HepG2 (cell line): ENCODE measurements at regions not wholly inside any gene's neighbourhood (a gene's known extent, or its start where the extent isn't known, plus 50 kb on each side); places are given as distances from the start of the nearest gene placed in this dataset.

Source experiments
- ATAC-seq: fragments of 200-7000 bp; cut with Tn5 transposase; 3 replicates; pipeline ENCODE4 v1.9.1; 2020; ENCODE audit warnings: mild to moderate bottlenecking, moderate library complexity
- BruUV-seq: library from RNA; stranded (reverse); fragments of 400-500 nt; replicated peaks from 2 replicates; lab custom pipeline; 2021; lab: Mats Ljungman, UMichigan
- CTCF ChIA-PET: fragments of 300-600 bp; formaldehyde crosslinking; extraction: SDS; loops from one replicate; lab custom pipeline; 2021; ENCODE audit warnings: low total read pairs, inconsistent platforms, low intra/inter-chr PET ratio; lab: Yijun Ruan, JAX
- POLR2A ChIA-PET: fragments of 350-600 bp; sonication (Branson Sonifier 250); formaldehyde crosslinking; loops from one replicate; lab custom pipeline; 2020; ENCODE audit warnings: antibody characterized with exemption, inconsistent platforms; lab: Yijun Ruan, JAX
- DNase-seq: peaks from one replicate; pipeline ENCODE4 v3.0.0-alpha.2; 2015; ENCODE audit warnings: low spot score
- FAIRE-seq: peaks from 3 replicates; lab custom pipeline; 2011; peaks lifted over from hg19 to GRCh38; lab: Jason Lieb, UNC
- H2AFZ ChIP-seq: one replicate; pipeline ENCODE4 v1.6.1; 2011; ENCODE audit warnings: low read length, inconsistent platforms
- H3K27ac ChIP-seq: fragments of 300-600 bp; 3 replicates; pipeline ENCODE4 v1.8.0; 2011; ENCODE audit warnings: mixed run types, mild to moderate bottlenecking, mixed read lengths, low read length, inconsistent platforms; ENCODE audit not compliant: insufficient read depth; ENCODE audit errors: extremely low read length
- H3K27me3 ChIP-seq, 2 experiments: fragments of 200-600 bp in 1 of 2; 2 replicates in 1 of 2; 3 replicates in 1 of 2; pipeline versions ENCODE4 v1.6.0 to v1.8.0; 2011; ENCODE audit warnings: low read length in 2 of 2, mild to moderate bottlenecking in 2 of 2, moderate library complexity in 2 of 2, inconsistent platforms in 1 of 2; ENCODE audit not compliant: insufficient read depth in 2 of 2, control insufficient read depth in 1 of 2
- H3K36me3 ChIP-seq, 2 experiments: fragments of 200-600 bp in 1 of 2; replicated peaks in 1 of 2; 2 replicates in 1 of 2; 3 replicates in 1 of 2; pipeline versions ENCODE4 v1.5.1 to v1.8.0; 2011; ENCODE audit warnings: low read length in 2 of 2, inconsistent platforms in 1 of 2; ENCODE audit not compliant: insufficient read depth in 2 of 2, control insufficient read depth in 1 of 2
- H3K4me1 ChIP-seq: 2 replicates; pipeline ENCODE4 v1.5.1; 2012; ENCODE audit warnings: low read length, inconsistent platforms; ENCODE audit not compliant: insufficient read depth
- H3K4me2 ChIP-seq: 2 replicates; pipeline ENCODE4 v1.6.0; 2011; ENCODE audit warnings: low read depth, low read length, inconsistent platforms
- H3K4me3 ChIP-seq, 3 experiments: fragments of 200-600 bp in 1 of 3; sonication (generic), shearing (Covaris generic) in 1 of 3; replicated peaks in 1 of 3; 2 replicates each; pipeline ENCODE4 v1.5.1; 2011 to 2016; ENCODE audit warnings: low read length in 3 of 3, inconsistent platforms in 2 of 3, low read depth in 2 of 3, mild to moderate bottlenecking in 2 of 3, control low read depth in 1 of 3, mixed read lengths in 1 of 3; ENCODE audit not compliant: insufficient read depth in 1 of 3
- H3K79me2 ChIP-seq: one replicate; pipeline ENCODE4 v1.6.1; 2011; ENCODE audit warnings: low read length, inconsistent platforms; ENCODE audit not compliant: insufficient read depth
- H3K9ac ChIP-seq: 2 replicates; pipeline ENCODE4 v1.6.0; 2011; ENCODE audit warnings: mild to moderate bottlenecking, low read depth, low read length, inconsistent platforms; ENCODE audit not compliant: insufficient read depth
- H3K9me3 ChIP-seq: 2 replicates; pipeline ENCODE4 v1.5.1; 2012; ENCODE audit warnings: mild to moderate bottlenecking, low read length
- H4K20me1 ChIP-seq: 2 replicates; pipeline ENCODE4 v1.6.0; 2011; ENCODE audit warnings: inconsistent platforms, mild to moderate bottlenecking, low read length, moderate library complexity; ENCODE audit not compliant: insufficient read depth
- EP300 ChIP-seq, 3 experiments: sonication (generic) in 1 of 3; formaldehyde crosslinking in 1 of 3; IDR thresholded peaks; 2 replicates each; pipeline versions ENCODE4 v1.5.1 to v1.6.1; 2011 to 2020; ENCODE audit warnings: low read depth in 2 of 3, low read length in 2 of 3, borderline replicate concordance in 1 of 3, improper control_type of control experiment in 1 of 3, mild to moderate bottlenecking in 1 of 3, missing genetic modification reagents in 1 of 3, moderate library complexity in 1 of 3
- GABPA ChIP-seq, 2 experiments: IDR thresholded peaks; 2 replicates each; pipeline ENCODE4 v1.6.1; 2011 to 2016; ENCODE audit warnings: low read depth in 2 of 2, low read length in 1 of 2, missing biosample characterization in 1 of 2, missing genetic modification characterization in 1 of 2
- GTF3A ChIP-seq: sonication (generic); formaldehyde crosslinking; conservative IDR thresholded peaks from 2 replicates; pipeline ENCODE4 v1.4.0; 2020; ENCODE audit warnings: mild to moderate bottlenecking, missing genetic modification reagents
- HCFC1 ChIP-seq: fragments of 150-350 bp; IDR thresholded peaks from 2 replicates; pipeline ENCODE4 v1.6.1; 2014; ENCODE audit warnings: low read depth, low read length
- RAD21 ChIP-seq: fragments of 450-650 bp; formaldehyde crosslinking; IDR thresholded peaks from 2 replicates; pipeline ENCODE4 v1.5.0; 2020; ENCODE audit warnings: mild to moderate bottlenecking
- SOX5 ChIP-seq: IDR thresholded peaks from 2 replicates; pipeline ENCODE4 v1.6.1; 2016; ENCODE audit warnings: borderline replicate concordance
- ZNF296 ChIP-seq: sonication (generic); formaldehyde crosslinking; conservative IDR thresholded peaks from 2 replicates; pipeline ENCODE4 v1.5.0; 2020; ENCODE audit warnings: mild to moderate bottlenecking, missing genetic modification reagents
- ZNF430 ChIP-seq: sonication (generic); formaldehyde crosslinking; IDR thresholded peaks from 2 replicates; pipeline ENCODE4 v1.9.0; 2021; ENCODE audit warnings: mild to moderate bottlenecking, missing genetic modification reagents
- ZNF737 ChIP-seq: sonication (generic); formaldehyde crosslinking; IDR thresholded peaks from 2 replicates; pipeline ENCODE4 v1.5.0; 2020; ENCODE audit warnings: missing genetic modification reagents, mild to moderate bottlenecking, borderline replicate concordance
- WGBS: methylation state at CpG from one replicate; pipeline ENCODE4 v1.1.6; 2017; ENCODE audit warnings: low lambda C conversion rate; 5-methylcytosine and 5-hydroxymethylcytosine counted together
- in situ Hi-C: cut with HindIII; loops from 2 replicates; pipeline ENCODE4 v1.10.0; 2017; ENCODE audit warnings: low pct_unique_long_range_greater_than_20kb; ENCODE audit not compliant: extremely low pct_ligation_motif_present
- intact Hi-C: fragments of 100-400 bp; cut with micrococcal nuclease; formaldehyde crosslinking; loops from one replicate; pipeline ENCODE4 v1.10.0; 2022; ENCODE audit not compliant: unreplicated experiment
- TF ChIP-seq, protein P1 (sequence below): sonication (generic); formaldehyde crosslinking; IDR thresholded peaks from 2 replicates; pipeline ENCODE4 v1.8.0; 2022; ENCODE audit warnings: low read depth, missing genetic modification reagents
- TF ChIP-seq, protein P2 (sequence below): sonication (generic); formaldehyde crosslinking; IDR thresholded peaks from 2 replicates; pipeline ENCODE4 v1.5.1; 2020; ENCODE audit warnings: missing genetic modification reagents, mild to moderate bottlenecking, borderline replicate concordance
- TF ChIP-seq, protein P3 (sequence below): sonication (generic); formaldehyde crosslinking; IDR thresholded peaks from 2 replicates; pipeline ENCODE4 v1.8.1; 2023; ENCODE audit warnings: mild to moderate bottlenecking, moderate library complexity, missing genetic modification reagents
- TF ChIP-seq, protein P4 (sequence below): sonication (generic); formaldehyde crosslinking; conservative IDR thresholded peaks from 2 replicates; pipeline ENCODE4 v1.4.0; 2020; ENCODE audit warnings: missing genetic modification reagents

DNA sequence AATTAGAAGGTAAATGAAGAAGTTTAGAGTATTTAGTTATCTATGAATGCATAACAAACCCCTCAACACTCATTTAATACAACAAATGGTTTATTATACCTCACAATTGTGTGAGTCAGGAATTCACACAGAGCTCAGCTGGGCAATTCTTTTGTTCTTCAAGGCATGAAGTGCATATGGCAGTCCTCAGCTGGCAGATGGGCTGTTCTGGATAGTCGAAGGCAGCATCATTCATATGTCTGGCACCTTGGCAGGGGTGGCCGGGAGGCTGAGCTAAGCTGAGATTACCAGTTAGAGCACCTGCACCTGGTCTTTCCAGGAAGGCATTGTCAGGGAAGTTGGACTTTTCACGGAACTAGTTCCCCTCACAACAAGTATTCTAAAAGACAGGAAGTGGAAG, 286.2 kb upstream of the DUSP10 start:
- FAIRE-seq (no peak), ATAC-seq (no peak), DNase-seq (no peak)
- H3K27ac ChIP-seq, result no peak overlapping the region
- no peak overlapping the region for H3K9ac ChIP-seq
- intact Hi-C loops, result no loop called here
- TF ChIP-seq, protein P1, sequence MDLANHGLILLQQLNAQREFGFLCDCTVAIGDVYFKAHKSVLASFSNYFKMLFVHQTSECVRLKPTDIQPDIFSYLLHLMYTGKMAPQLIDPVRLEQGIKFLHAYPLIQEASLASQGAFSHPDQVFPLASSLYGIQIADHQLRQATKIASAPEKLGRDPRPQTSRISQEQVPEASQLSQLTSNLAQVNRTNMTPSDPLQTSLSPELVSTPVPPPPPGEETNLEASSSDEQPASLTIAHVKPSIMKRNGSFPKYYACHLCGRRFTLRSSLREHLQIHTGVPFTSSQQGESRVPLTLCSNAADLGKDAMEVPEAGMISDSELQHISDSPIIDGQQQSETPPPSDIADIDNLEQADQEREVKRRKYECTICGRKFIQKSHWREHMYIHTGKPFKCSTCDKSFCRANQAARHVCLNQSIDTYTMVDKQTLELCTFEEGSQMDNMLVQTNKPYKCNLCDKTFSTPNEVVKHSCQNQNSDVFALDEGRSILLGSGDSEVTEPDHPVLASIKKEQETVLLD (CRISPR knock-in tag), result no peak
- TF ChIP-seq SOX5 (CRISPR knock-in tag), result no peak
- TF ChIP-seq, protein P2, sequence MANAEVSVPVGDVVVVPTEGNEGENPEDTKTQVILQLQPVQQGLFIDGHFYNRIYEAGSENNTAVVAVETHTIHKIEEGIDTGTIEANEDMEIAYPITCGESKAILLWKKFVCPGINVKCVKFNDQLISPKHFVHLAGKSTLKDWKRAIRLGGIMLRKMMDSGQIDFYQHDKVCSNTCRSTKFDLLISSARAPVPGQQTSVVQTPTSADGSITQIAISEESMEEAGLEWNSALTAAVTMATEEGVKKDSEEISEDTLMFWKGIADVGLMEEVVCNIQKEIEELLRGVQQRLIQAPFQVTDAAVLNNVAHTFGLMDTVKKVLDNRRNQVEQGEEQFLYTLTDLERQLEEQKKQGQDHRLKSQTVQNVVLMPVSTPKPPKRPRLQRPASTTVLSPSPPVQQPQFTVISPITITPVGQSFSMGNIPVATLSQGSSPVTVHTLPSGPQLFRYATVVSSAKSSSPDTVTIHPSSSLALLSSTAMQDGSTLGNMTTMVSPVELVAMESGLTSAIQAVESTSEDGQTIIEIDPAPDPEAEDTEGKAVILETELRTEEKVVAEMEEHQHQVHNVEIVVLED (CRISPR knock-in tag), result no peak
- TF ChIP-seq GABPA (IDR thresholded peaks at IDR 0.05; ENCODE audit: low read depth, low read length), result no peak
- TF ChIP-seq GABPA (CRISPR knock-in tag; IDR thresholded peaks at IDR 0.05; ENCODE audit: low read depth), result no peak
- no peak for TF ChIP-seq RAD21 (CRISPR knock-in tag)
- H2AFZ ChIP-seq, result no peak overlapping the region
- H3K27me3 ChIP-seq, result no peaks in the 10 kb centered on the region
- H4K20me1 ChIP-seq, result no peaks in the 10 kb centered on the region
- H3K36me3 ChIP-seq, result no peaks in the 10 kb centered on the region
- 0 out of 2 replicates have a peak, but pooled peaks cover 4% of the 10 kb centered on the region for H3K4me1 ChIP-seq
- no peak overlapping the region for H3K4me2 ChIP-seq
- ChIA-PET POLR2A (no interaction called here), CTCF (no interaction called here)
- no peak overlapping the region for H3K4me3 ChIP-seq
- no peaks in the 10 kb centered on the region for H3K79me2 ChIP-seq
- no peaks in the 10 kb centered on the region for H3K9me3 ChIP-seq
- 13% methylated on average over 3 of the region's 3 CpGs for WGBS
- in situ Hi-C loops, result no loop called here
- no TSS peak for BruUV-seq

DNA sequence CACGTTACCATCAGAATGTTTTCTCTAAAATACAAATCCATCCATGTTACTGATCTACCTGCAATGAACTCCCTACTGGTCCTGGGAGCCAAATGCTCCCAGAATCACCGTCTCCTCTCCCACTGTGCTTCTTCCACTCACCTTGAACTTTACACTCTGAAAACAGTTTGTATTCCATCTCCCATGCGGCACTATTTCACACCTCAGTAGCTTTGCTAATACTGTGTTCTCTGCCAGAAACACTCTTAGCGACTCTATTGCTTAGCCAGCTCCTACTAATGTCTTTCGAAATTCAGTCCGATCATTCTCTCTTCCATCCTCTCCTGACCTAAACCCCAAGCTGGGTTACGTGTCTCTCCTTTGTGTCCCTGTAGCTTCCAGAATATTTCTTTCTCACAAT, 284.4 kb upstream of the DUSP10 start:
- DNase-seq, result no peak
- CTCF ChIA-PET, result no interaction called here
- H3K4me1 ChIP-seq, result 0 out of 2 replicates have a peak, but pooled peaks cover 4% of the 10 kb centered on the region
- BruUV-seq, result no TSS peak
- no peak for TF ChIP-seq ZNF430 (CRISPR knock-in tag)
- no peak for TF ChIP-seq HCFC1
- TF ChIP-seq, protein P3, sequence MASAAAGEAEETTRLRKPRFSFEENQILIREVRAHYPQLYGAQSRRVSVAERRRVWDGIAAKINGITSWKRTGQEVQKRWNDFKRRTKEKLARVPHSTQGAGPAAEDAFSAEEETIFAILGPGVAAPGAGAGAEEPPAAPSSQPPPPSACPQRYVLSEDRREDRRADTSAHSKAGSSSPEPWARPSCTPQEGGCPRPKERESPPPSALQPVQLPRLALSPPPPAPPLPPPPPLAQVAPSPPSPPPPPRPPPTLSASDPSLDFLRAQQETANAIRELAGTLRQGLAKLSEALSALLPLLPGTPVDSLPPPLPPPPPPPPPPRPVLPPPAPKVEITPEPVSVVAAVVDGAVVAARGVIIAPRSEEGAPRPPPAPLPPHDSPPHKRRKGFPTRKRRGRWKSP (CRISPR knock-in tag), result no peak
- TF ChIP-seq, protein P4, sequence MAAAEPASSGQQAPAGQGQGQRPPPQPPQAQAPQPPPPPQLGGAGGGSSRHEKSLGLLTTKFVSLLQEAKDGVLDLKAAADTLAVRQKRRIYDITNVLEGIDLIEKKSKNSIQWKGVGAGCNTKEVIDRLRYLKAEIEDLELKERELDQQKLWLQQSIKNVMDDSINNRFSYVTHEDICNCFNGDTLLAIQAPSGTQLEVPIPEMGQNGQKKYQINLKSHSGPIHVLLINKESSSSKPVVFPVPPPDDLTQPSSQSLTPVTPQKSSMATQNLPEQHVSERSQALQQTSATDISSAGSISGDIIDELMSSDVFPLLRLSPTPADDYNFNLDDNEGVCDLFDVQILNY, result no peak
- TF ChIP-seq EP300 (IDR thresholded peaks at IDR 0.05; ENCODE audit: low read depth in 2 of 2, low read length in 2 of 2), result no peak
- no peak for TF ChIP-seq EP300 (CRISPR knock-in tag; IDR thresholded peaks at IDR 0.05; ENCODE audit: borderline replicate concordance)
- TF ChIP-seq ZNF737, result no peak
- TF ChIP-seq ZNF296, result no peak
- no peak for TF ChIP-seq GTF3A (CRISPR knock-in tag)
- TF ChIP-seq, all 625 proteins: peak for 0
- Histone ChIP-seq H3K36me3 (no peaks in the 10 kb centered on the region), H3K9me3 (no peaks in the 10 kb centered on the region), H3K27me3 (no peaks in the 10 kb centered on the region), H3K27ac (no peak overlapping the region), H2AFZ (no peak overlapping the region), H3K9ac (no peak overlapping the region), H3K4me3 (no peak overlapping the region), H4K20me1 (no peaks in the 10 kb centered on the region), H3K79me2 (no peaks in the 10 kb centered on the region), H3K4me2 (no peak overlapping the region)
- POLR2A ChIA-PET, result no interaction called here
- ATAC-seq, result no peak
- in situ Hi-C loops, result no loop called here
- WGBS, result 30% methylated on average over 7 of the region's 7 CpGs
- intact Hi-C loops, result no loop called here
- no peak for FAIRE-seq
